GM12878 (cell line): ENCODE measurements at regions not wholly inside any gene's neighbourhood (a gene's known extent, or its start where the extent isn't known, plus 50 kb on each side); places are given as distances from the start of the nearest gene placed in this dataset.

Experiments
- ATF3 ChIP-seq: IDR thresholded peaks from 2 replicates; pipeline ENCODE4 v1.6.1; 2011; ENCODE audit warnings: low read depth, mild to moderate bottlenecking, low read length, moderate library complexity, borderline replicate concordance; ENCODE audit errors: extremely low read depth
- LARP7 ChIP-seq: fragments of 450-650 bp; IDR thresholded peaks from 2 replicates; pipeline ENCODE4 v1.6.1; 2017; ENCODE audit warnings: mild to moderate bottlenecking
- POLR2A ChIP-seq: IDR thresholded peaks from 2 replicates; pipeline ENCODE4 v1.6.1; 2011; ENCODE audit warnings: low read depth, mild to moderate bottlenecking, low read length
- SKIL ChIP-seq: fragments of 450-650 bp; IDR thresholded peaks from 2 replicates; pipeline ENCODE4 v1.6.1; 2017; ENCODE audit warnings: mild to moderate bottlenecking, low read depth, inconsistent platforms; ENCODE audit not compliant: poor library complexity, severe bottlenecking
- ZNF217 ChIP-seq: fragments of 450-650 bp; IDR thresholded peaks from 2 replicates; pipeline ENCODE4 v1.6.1; 2017; ENCODE audit warnings: antibody characterized with exemption, mild to moderate bottlenecking
- TF ChIP-seq, protein P1 (sequence below): fragments of 450-650 bp; IDR thresholded peaks from 2 replicates; pipeline ENCODE4 v1.6.1; 2018; ENCODE audit warnings: borderline replicate concordance, mild to moderate bottlenecking; ENCODE audit not compliant: partially characterized antibody

GRCh38 chr2:146161256-146161882, 1641.5 kb upstream of the ZEB2 start:
- TF ChIP-seq ZNF217 = no peak
- no peak for TF ChIP-seq POLR2A
- TF ChIP-seq SKIL = no peak
- no peak for TF ChIP-seq LARP7
- TF ChIP-seq, protein P1, sequence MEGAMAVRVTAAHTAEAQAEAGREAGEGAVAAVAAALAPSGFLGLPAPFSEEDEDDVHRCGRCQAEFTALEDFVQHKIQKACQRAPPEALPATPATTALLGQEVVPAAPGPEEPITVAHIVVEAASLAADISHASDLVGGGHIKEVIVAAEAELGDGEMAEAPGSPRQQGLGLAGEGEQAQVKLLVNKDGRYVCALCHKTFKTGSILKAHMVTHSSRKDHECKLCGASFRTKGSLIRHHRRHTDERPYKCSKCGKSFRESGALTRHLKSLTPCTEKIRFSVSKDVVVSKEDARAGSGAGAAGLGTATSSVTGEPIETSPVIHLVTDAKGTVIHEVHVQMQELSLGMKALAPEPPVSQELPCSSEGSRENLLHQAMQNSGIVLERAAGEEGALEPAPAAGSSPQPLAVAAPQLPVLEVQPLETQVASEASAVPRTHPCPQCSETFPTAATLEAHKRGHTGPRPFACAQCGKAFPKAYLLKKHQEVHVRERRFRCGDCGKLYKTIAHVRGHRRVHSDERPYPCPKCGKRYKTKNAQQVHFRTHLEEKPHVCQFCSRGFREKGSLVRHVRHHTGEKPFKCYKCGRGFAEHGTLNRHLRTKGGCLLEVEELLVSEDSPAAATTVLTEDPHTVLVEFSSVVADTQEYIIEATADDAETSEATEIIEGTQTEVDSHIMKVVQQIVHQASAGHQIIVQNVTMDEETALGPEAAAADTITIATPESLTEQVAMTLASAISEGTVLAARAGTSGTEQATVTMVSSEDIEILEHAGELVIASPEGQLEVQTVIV = no peak
- TF ChIP-seq ATF3 = no peak
